SHP77 treated with DMSO at 0.1 percent for 48 hours (cell line): ENCODE measurements at regions not wholly inside any gene's neighbourhood (a gene's known extent, or its start where the extent isn't known, plus 50 kb on each side); places are given as distances from the start of the nearest gene placed in this dataset.

ENCODE experiments used
- DNase-seq: peaks from one replicate; lab custom pipeline; 2025; lab: John Stamatoyannopoulos, UW

GRCh38 chr6:100944644-100945043 lies 63.5 kb upstream of the ASCC3 start:
- DNase-seq, result no peak

GRCh38 chr6:100946021-100946540 lies 65.0 kb upstream of the ASCC3 start:
- DNase-seq, result no peak

GRCh38 chr6:100946711-100947110 lies 65.6 kb upstream of the ASCC3 start:
- DNase-seq, result no peak

GRCh38 chr6:100948381-100949133 lies 67.4 kb upstream of the ASCC3 start:
- DNase-seq, result no peak

GRCh38 chr6:100952006-100952405 lies 70.9 kb upstream of the ASCC3 start:
- no peak for DNase-seq

GRCh38 chr6:100959280-100959679 lies 78.2 kb upstream of the ASCC3 start:
- DNase-seq, result no peak

GRCh38 chr6:100962466-100962865 lies 81.3 kb upstream of the ASCC3 start:
- no peak for DNase-seq

- DNase-seq, result no peak
Measured at GRCh38 chr6:100965067-100965466, 83.9 kb upstream of the ASCC3 start.

GRCh38 chr6:100968949-100969348 lies 87.8 kb upstream of the ASCC3 start:
- DNase-seq, result no peak

- no peak for DNase-seq
Measured at GRCh38 chr6:100979267-100979666, 98.1 kb upstream of the ASCC3 start.

GRCh38 chr6:100980949-100981348 lies 99.8 kb upstream of the ASCC3 start:
- DNase-seq, result no peak

GRCh38 chr6:100986921-100987320 lies 105.8 kb upstream of the ASCC3 start:
- no peak for DNase-seq

- DNase-seq, result no peak
Measured at GRCh38 chr6:100987556-100987955, 106.4 kb upstream of the ASCC3 start.

- DNase-seq, result no peak
Measured at GRCh38 chr6:100988391-100988984, 107.4 kb upstream of the ASCC3 start.

GRCh38 chr6:100990070-100990469 lies 108.9 kb upstream of the ASCC3 start:
- DNase-seq, result no peak

- no peak for DNase-seq
Measured at GRCh38 chr6:100996409-100996808, 115.3 kb upstream of the ASCC3 start.

- no peak for DNase-seq
Measured at GRCh38 chr6:100998111-100998510, 117.0 kb upstream of the ASCC3 start.

GRCh38 chr6:100999034-100999597 lies 118.0 kb upstream of the ASCC3 start:
- DNase-seq, result no peak

- DNase-seq, result no peak
Measured at GRCh38 chr6:101000341-101000740, 119.2 kb upstream of the ASCC3 start.

GRCh38 chr6:101001012-101001411 lies 119.9 kb upstream of the ASCC3 start:
- no peak for DNase-seq

GRCh38 chr6:101001607-101002006 lies 120.5 kb upstream of the ASCC3 start:
- no peak for DNase-seq

GRCh38 chr6:101003075-101003474 lies 121.9 kb upstream of the ASCC3 start:
- no peak for DNase-seq

GRCh38 chr6:101011186-101011585 lies 130.1 kb upstream of the ASCC3 start:
- no peak for DNase-seq
